ENCODE measurements at regions not wholly inside any gene's neighbourhood (a gene's known extent, or its start where the extent isn't known, plus 50 kb on each side); places are given as distances from the start of the nearest gene placed in this dataset.

DNA sequence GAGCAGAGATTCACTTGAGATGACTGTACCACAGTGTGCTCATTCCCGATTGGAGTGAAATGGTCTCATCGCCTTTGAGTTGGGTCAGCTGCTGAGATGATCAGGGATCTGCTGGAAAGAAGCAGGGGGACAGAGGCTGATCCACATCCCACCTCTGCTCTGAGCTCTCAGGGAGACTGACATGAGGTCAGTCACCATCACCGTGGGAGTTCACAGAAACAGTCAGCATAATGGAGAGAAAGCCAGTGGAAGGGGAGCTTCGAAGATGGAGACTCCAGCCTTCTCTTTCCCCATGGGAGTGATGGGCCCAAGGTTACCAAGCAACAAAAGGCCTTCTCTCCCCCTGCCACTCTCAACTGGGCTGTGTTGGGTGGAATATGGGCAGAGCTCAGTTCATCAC is 276.4 kb downstream of the CDK5RAP2 start:
- Histone ChIP-seq H3K9me3 (replicated peaks; ENCODE audit: control insufficient read depth, insufficient read depth, low read length) (no peaks in the 10 kb centered on the region), H3K79me2 (ENCODE audit: control insufficient read depth, insufficient read depth, low read length) (no peaks in the 10 kb centered on the region), H3K27ac (ENCODE audit: insufficient read depth, low read depth, low read length) (no peak overlapping the region), H3K9ac (replicated peaks; ENCODE audit: extremely low read depth, insufficient read depth, low read length) (no peak overlapping the region), H3K27me3 (ENCODE audit: control insufficient read depth in 2 of 2, insufficient read depth in 2 of 2, low read length in 2 of 2) (no peaks in the 10 kb centered on the region), H3K36me3 (ENCODE audit: control insufficient read depth in 2 of 2, extremely low read depth in 1 of 2, insufficient read depth in 2 of 2, low read length in 2 of 2) (no peaks in the 10 kb centered on the region), H4K20me1 (replicated peaks; ENCODE audit: control insufficient read depth, extremely low read depth, insufficient read depth, low read length) (no peaks in the 10 kb centered on the region), H3K4me2 (ENCODE audit: insufficient read depth, low read length) (no peak overlapping the region), H3K4me3 (replicated peaks in 1 of 3; ENCODE audit: insufficient read depth in 1 of 3, low read depth in 1 of 3, low read length in 3 of 3) (no peak overlapping the region), H2AFZ (ENCODE audit: low read depth, low read length) (no peak overlapping the region), H3K4me1 (ENCODE audit: control insufficient read depth, extremely low read depth, insufficient read depth, low read length) (no peaks in the 10 kb centered on the region), H3K9me1 (replicated peaks; ENCODE audit: control insufficient read depth, extremely low read depth, insufficient read depth, low read length) (no peaks in the 10 kb centered on the region)
- ChIA-PET POLR2A (no interaction called here), CTCF (no interaction called here)
- intact Hi-C loops (cut with micrococcal nuclease) (no loop called here), dilution Hi-C loops (cut with MboI; ENCODE audit: extremely low pct_ligation_motif_present, low sequenced_read_pairs) (no loop called here)
- FAIRE-seq: no peak
- TF ChIP-seq FOS (IDR thresholded peaks at IDR 0.05; ENCODE audit: borderline replicate concordance, insufficient read depth, low read length) (no peak), POLR2A (IDR thresholded peaks at IDR 0.05; ENCODE audit: low read depth, low read length) (no peak), EZH2 (IDR thresholded peaks at IDR 0.05; ENCODE audit: borderline replicate concordance, low read depth, low read length, severe bottlenecking) (no peak), GATA2 (IDR thresholded peaks at IDR 0.05; ENCODE audit: insufficient read depth, insufficient read length, low read depth, low read length) (no peak)
- TF ChIP-seq, protein P1, sequence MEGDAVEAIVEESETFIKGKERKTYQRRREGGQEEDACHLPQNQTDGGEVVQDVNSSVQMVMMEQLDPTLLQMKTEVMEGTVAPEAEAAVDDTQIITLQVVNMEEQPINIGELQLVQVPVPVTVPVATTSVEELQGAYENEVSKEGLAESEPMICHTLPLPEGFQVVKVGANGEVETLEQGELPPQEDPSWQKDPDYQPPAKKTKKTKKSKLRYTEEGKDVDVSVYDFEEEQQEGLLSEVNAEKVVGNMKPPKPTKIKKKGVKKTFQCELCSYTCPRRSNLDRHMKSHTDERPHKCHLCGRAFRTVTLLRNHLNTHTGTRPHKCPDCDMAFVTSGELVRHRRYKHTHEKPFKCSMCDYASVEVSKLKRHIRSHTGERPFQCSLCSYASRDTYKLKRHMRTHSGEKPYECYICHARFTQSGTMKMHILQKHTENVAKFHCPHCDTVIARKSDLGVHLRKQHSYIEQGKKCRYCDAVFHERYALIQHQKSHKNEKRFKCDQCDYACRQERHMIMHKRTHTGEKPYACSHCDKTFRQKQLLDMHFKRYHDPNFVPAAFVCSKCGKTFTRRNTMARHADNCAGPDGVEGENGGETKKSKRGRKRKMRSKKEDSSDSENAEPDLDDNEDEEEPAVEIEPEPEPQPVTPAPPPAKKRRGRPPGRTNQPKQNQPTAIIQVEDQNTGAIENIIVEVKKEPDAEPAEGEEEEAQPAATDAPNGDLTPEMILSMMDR (IDR thresholded peaks at IDR 0.05; ENCODE audit: extremely low read depth in 1 of 2, insufficient read depth in 1 of 2, low read depth in 1 of 2, low read length in 2 of 2): no peak
- DNase-seq (ENCODE audit: low read depth, low spot score): no peak
- no TSS peak for BruUV-seq (replicated peaks)

DNA sequence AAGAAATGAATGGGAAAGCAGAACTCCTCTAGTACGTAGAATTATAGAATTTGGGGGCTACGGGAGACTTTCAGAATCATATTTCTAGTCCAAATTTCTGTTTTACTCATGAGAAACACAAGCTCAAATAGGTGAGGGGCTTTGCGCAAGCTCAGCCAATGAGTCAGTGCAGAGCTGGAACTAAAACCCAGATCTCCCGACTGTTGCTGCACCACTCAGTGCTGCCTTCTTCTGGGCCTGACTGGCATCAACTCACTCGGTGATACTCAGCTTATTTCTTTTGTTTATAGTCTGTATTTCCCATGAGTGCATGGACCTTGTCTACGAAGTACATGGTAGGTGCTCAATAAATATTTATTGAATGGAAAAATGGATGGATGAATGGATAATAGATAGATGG is 280.2 kb downstream of the CDK5RAP2 start:
- no peak for DNase-seq (ENCODE audit: low read depth, low spot score)
- Histone ChIP-seq H4K20me1 (replicated peaks; ENCODE audit: control insufficient read depth, extremely low read depth, insufficient read depth, low read length) (no peaks in the 10 kb centered on the region), H3K79me2 (ENCODE audit: control insufficient read depth, insufficient read depth, low read length) (no peaks in the 10 kb centered on the region), H3K9ac (replicated peaks; ENCODE audit: extremely low read depth, insufficient read depth, low read length) (no peak overlapping the region), H3K9me3 (replicated peaks; ENCODE audit: control insufficient read depth, insufficient read depth, low read length) (no peaks in the 10 kb centered on the region), H3K27ac (ENCODE audit: insufficient read depth, low read depth, low read length) (no peak overlapping the region), H3K4me2 (ENCODE audit: insufficient read depth, low read length) (no peak overlapping the region), H3K36me3 (ENCODE audit: control insufficient read depth in 2 of 2, extremely low read depth in 1 of 2, insufficient read depth in 2 of 2, low read length in 2 of 2) (no peaks in the 10 kb centered on the region), H2AFZ (ENCODE audit: low read depth, low read length) (no peak overlapping the region), H3K27me3 (ENCODE audit: control insufficient read depth in 2 of 2, insufficient read depth in 2 of 2, low read length in 2 of 2) (no peaks in the 10 kb centered on the region), H3K9me1 (replicated peaks; ENCODE audit: control insufficient read depth, extremely low read depth, insufficient read depth, low read length) (no peaks in the 10 kb centered on the region), H3K4me1 (ENCODE audit: control insufficient read depth, extremely low read depth, insufficient read depth, low read length) (no peaks in the 10 kb centered on the region), H3K4me3 (replicated peaks in 1 of 3; ENCODE audit: insufficient read depth in 1 of 3, low read depth in 1 of 3, low read length in 3 of 3) (no peak overlapping the region)
- FAIRE-seq: no peak
- ChIA-PET CTCF (no interaction called here), POLR2A (no interaction called here)
- intact Hi-C loops (cut with micrococcal nuclease): no loop called here
- TF ChIP-seq JUN (IDR thresholded peaks at IDR 0.05; ENCODE audit: borderline replicate concordance, insufficient read depth, insufficient read length, low read depth): no peak
- no peak for TF ChIP-seq MYC (IDR thresholded peaks at IDR 0.05; ENCODE audit: low read depth, low read length)
- TF ChIP-seq FOS (IDR thresholded peaks at IDR 0.05; ENCODE audit: borderline replicate concordance, insufficient read depth, low read length): no peak
- TF ChIP-seq, protein P2, sequence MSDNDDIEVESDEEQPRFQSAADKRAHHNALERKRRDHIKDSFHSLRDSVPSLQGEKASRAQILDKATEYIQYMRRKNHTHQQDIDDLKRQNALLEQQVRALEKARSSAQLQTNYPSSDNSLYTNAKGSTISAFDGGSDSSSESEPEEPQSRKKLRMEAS (IDR thresholded peaks at IDR 0.05; ENCODE audit: insufficient read depth, insufficient read length): no peak
- no peak for TF ChIP-seq POLR2AphosphoS5 (IDR thresholded peaks at IDR 0.05; ENCODE audit: insufficient read depth, low read depth, low read length)
- TF ChIP-seq GATA2 (IDR thresholded peaks at IDR 0.05; ENCODE audit: insufficient read depth, insufficient read length, low read depth, low read length): no peak
- no peak for TF ChIP-seq POLR2A (IDR thresholded peaks at IDR 0.05; ENCODE audit: low read depth, low read length)
- TF ChIP-seq, protein P1 (IDR thresholded peaks at IDR 0.05; ENCODE audit: extremely low read depth in 1 of 2, insufficient read depth in 1 of 2, low read depth in 1 of 2, low read length in 2 of 2): no peak
- TF ChIP-seq EZH2 (IDR thresholded peaks at IDR 0.05; ENCODE audit: borderline replicate concordance, low read depth, low read length, severe bottlenecking): no peak
- dilution Hi-C loops (cut with MboI; ENCODE audit: extremely low pct_ligation_motif_present, low sequenced_read_pairs): no loop called here
- BruUV-seq (replicated peaks): no TSS peak

All from endothelial cell of umbilical vein (primary cell).